Posterior vena cava (tissue), 2 donors: ENCODE measurements at regions not wholly inside any gene's neighbourhood (a gene's known extent, or its start where the extent isn't known, plus 50 kb on each side); places are given as distances from the start of the nearest gene placed in this dataset.
"Not testable (repeated sequence)": the region's sequence is repeated elsewhere in the genome, so short reads cannot be mapped to it uniquely, and the experiment has no call there.

Experiments used
- DNase-seq: peaks from one replicate; pipeline ENCODE4 v3.0.0-alpha.2; 2020; ENCODE audit warnings: low spot score
- intact Hi-C, 2 donors: fragments of 100-400 bp; cut with DNase I; formaldehyde crosslinking; loops; one replicate each; pipeline versions ENCODE4 v1.14.1 to v1.14.2; 2022 to 2023
- donor health status: DM: yes; HTN: yes; CAD: no.
- donor health status: DM: yes; HTN: yes; CAD: no.

DNA sequence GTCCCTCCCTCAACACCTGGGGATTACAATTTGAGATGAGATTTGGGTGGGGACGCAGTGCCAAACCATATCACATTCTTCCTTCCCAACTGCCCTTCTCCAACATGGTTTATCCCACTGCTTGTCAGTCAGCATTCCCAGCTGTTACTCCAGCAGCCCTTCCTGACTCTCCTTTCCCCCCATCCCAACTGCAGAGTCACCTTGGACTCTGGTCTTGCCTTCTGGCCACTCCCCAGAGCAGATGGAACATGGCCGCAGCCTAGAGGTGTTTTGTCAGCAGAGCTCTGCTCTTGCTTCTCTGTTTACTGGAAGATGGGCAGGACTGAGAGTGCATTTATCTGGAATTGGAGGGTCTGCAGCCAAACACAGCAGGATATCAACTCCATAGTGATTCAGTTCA, 51.2 kb upstream of the MEX3C start:
- intact Hi-C loops = no loop called here
- DNase-seq = no peak

DNA sequence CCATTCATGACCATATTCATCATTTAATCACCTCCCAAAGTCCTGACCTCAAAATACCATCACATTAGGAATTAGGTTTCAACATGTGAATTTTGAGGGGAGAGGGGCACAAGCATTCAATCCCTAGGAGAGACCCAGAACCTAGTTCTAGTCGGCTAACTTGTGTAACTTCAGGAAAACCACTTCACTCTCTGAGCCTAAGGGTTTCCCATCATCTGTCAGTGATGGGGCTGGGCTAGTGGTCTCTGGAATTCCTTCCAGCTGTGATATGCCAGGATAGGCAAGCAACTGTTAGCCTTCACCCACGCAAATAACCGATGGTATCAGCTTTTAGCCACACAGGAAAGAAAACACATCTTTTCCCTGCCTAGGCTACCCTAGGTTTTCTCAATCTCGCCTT, 52.5 kb upstream of the MEX3C start:
- no peak for DNase-seq
- intact Hi-C loops = no loop called here

DNA sequence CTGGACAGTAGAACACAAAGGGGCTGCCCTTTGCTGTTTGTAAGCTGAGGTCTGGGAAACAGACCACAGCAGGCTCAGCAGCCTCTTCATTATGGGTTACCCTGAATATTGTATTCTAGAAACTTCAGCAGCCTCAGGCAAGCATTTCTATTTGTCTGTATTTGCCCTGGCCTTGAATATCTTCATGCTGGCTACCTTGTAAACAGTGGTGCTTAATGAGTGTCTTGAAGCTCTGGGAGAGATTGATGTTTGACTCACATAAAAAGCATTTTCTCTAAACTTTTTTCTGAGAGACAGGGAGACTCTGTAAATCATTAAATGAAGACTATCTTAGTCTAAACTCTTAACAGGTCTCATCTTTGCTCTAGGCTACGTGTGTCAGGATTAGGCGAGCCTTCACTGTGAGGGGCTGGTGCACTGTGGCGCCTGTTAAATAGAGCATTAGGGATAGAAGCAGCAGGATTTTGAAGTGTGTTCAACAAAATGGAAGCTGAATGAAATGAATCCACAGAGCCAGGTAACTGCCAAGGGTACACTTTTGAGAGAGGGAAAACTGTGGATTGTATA, 53.1 kb upstream of the MEX3C start:
- DNase-seq = no peak
- intact Hi-C loops = no loop called here

DNA sequence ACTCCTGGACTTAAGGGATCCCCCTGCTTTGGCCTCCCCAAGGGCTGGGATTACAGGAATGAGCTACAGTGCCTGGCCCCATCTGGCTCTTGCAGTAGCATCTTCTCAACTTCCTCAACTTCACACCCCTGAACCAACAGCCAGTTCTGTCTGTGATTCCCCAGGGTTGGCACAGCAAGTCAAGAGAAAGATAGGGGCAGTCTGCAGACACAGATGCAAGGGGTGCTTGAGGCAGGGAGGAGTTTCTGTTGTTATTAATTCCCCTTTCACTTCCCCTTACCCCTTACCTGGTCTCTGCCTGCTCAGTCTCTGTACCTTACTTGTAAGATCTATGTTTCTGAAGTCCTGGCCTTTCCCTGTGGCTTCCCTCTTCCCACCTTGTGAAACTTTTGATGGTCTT, 54.1 kb upstream of the MEX3C start:
- no peak for DNase-seq
- intact Hi-C loops = no loop called here

DNA sequence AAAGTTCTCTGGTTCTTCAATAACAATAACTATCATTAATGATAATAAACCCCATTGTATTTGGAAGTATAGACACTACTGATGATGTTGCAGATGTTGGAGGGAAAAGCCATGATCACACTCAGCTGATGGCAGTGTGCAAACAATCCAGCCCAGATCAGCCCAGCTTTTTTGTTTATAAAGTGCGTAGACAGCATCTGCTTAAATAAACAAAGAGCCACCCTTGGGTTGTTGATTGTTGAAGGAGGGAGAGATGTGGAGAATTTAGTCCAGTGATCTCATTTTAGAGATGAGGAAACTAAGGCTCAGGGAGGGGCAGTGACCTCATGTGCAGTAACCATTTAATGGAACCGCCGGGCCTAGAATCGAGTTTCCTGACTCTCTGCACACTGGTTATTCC, 56.0 kb upstream of the MEX3C start:
- intact Hi-C loops = no loop called here
- no peak for DNase-seq

DNA sequence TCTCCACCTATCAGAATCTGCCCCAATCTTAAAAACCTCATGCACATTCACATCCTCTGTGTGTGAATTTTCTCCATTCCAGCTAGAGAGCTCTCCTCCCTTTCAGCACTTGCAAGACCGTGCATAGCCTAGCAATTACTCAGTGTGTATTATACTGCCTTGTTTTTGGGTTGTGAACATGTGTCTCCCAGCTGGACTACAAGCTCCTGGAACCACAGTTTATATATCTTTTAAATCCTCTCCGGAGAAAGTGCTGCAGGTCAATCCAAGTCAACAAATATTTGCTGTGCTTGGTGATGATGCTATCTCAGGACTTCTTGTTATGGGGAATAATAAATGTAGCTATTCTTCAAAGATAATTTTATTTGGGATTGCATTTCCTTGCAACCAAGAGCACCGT, 58.2 kb upstream of the MEX3C start:
- intact Hi-C loops = no loop called here
- DNase-seq = no peak

DNA sequence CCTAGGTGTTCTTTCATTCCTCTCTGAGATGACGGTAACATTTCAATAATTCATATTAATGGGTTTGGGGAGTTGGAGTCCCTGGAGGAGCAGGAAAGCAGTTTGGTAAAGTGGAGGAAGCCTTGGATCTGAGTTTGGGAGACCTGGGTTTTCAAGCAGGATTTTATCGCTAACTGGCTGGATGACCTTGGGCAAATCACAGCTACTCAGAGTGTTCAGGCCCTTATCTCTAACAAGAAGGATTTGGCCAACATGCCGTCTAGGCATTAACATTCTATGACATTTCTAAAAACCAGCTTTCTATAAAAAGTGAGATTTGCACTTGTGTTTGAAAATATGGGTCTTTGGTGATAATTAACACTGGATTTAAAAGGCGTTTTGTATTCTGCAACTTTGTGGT, 59.7 kb upstream of the MEX3C start:
- no peak for DNase-seq
- intact Hi-C loops = no loop called here

DNA sequence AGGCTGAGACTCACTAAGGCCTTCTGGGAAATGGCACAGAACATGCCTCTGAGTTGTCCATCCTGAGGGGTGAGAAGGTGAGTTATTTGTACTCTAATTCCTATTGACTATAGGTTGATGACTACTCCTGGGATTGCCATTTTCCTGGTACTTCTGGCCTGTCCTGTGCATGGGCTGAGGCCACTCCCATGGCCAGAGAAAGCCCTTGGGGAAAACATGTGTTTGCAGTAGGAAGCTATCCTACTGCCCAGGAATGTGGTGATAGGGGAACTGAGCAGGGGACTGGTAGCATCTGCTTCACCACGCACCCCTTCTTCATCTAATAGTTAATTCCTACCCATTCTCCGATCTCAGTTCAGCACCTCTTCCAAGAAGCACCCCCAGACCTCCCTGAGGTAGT, 62.6 kb upstream of the MEX3C start:
- no peak for DNase-seq
- intact Hi-C loops = no loop called here

DNA sequence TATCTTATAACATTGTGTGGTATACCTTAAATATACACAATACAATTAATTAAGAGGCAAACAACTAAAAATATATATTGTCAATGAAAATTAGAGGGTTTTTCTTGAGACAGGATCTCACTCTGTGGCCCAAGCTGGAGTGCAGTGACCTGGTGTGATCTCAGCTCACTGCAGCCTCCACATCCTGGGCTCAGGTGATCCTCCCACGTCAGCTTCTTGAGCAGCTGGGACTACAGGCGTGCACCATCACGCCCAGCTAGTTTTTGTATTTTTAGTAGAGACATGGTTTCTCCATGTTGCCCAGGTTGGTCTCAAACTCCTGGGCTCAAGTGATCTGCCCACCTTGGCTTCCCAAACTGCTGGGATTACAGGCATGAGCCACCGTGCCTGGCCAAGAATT, 68.6 kb upstream of the MEX3C start:
- DNase-seq, intact Hi-C loops: not testable (repeated sequence)

DNA sequence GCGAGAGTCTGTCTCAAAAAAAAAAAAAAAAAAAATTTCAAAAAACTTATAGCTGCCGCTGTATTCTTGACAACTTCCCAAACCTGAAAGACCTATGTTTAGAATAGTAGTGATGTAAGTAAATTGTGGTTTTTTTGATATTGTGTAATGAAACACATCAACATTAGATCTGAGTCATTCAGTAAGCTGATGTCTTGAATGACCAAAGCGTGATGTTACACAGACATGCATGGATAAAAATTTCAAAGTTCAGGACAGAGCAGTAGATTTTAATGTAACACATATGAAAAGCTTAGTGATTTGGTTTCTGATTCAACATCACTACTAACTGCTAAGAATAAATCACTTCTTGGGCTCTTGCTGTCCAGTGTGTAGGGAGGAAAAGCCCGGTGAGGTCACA, 69.3 kb upstream of the MEX3C start:
- intact Hi-C loops = no loop called here
- DNase-seq = no peak

DNA sequence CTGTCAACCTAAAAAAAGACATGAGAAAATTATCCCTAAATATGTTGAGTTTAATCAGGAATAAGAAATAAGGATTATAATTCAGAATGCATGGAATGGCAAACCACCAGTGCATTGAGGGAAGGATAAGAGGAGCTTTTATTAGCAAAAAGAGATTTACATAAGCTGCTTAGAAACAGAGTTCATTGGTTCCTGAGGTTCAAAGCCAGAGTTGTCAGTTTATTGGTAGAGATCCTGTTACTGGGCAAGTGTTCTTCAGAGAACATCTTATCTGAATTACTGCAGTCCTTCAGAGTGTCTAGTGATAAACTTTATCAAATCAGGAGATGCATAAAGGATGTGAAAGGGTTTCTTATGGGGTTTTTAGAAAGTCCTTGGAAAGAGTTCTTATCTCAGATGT, 76.0 kb upstream of the MEX3C start:
- no peak for DNase-seq
- intact Hi-C loops = no loop called here

DNA sequence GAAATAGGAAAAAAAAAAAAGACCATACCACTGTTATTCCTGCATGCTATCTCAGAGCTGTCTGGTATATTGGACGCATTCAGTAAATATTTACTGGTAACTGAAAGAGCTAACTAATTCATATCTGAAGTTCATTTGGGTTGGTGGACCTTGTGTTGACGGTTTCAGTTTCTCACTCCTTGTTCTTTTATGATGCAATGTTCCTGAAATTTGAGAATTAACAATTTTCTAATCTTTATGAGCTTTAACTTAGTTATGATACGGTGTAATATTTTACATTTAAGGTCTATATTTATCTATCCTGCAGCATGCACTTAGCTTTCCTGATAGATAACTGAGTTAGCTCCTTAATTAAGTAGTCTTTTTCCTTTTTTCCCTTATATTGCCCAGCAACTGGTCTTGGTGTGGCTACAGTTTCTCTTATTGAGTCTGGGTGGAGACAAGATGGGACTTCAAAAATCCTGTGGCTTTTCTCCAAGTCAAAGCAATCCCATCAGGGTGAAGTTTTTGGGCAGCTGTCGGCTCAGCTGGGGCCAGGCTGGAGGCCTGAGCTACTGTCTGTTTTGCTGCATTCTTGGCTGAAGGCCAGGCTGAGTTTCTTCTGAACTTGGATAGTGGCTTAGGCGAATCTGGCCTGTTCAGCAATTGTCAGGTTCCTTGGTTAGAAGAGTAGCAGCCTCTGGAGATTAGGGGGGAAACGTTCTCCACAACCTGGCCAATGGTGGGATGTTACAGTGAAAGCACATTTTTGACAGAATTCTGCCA, 78.4 kb upstream of the MEX3C start:
- DNase-seq = no peak
- intact Hi-C loops = no loop called here

DNA sequence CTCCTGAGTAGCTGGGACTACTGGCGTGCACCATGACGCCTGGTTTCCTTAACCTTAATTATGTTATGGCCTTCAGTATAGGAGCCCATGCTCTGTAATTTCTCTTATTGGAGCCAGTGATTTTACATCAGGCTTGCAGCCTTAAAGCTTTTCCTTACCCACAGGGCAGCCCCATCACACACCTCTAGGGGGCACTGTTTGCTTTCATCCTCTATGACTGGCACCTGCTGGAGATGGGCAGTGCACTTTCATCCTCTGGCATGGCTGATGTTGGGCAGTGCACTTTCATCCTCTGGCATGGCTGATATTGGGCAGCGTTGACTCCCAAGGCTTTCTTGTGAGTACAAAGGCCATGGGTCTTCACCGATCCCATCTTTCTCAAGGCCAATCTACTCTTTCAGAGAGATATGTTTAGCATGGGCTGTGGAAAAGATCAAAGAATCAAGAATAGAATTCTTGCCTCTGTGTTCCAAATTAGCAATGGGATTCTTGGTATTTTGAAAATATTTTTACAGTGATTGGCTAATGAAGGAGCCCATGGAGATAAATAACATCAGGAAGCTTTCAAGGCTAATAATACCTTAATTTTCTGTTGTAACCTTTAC, 80.7 kb upstream of the MEX3C start:
- no peak for DNase-seq
- intact Hi-C loops = no loop called here

DNA sequence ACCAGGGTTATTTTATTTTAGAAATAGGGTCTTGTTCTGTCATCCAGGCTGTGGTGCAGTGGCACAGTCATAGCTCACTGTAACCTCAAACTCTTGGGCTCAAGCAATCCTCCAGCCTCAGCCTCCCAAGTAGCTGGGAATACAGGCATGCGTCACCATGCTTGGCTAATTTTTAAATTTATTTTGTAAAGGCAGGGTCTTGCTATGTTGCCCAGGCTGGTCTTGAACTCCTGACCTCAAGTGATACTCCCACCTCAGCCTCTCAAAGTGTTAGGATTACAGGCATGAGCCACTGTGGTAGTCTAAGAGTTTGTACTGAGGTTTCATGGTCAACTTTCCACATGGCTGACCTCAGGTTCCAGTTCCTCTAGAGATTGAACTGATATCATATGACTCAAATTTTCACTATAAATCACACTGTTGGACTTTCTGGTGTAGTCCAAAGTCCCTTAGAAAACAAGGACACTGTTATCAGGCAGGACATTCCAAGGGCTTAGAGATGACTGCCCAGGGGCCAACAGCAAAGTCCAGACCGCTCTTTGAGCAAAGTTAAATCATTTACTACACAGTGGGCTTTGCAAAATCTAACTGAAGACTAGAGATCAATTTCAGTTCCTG, 82.0 kb upstream of the MEX3C start:
- no peak for DNase-seq

DNA sequence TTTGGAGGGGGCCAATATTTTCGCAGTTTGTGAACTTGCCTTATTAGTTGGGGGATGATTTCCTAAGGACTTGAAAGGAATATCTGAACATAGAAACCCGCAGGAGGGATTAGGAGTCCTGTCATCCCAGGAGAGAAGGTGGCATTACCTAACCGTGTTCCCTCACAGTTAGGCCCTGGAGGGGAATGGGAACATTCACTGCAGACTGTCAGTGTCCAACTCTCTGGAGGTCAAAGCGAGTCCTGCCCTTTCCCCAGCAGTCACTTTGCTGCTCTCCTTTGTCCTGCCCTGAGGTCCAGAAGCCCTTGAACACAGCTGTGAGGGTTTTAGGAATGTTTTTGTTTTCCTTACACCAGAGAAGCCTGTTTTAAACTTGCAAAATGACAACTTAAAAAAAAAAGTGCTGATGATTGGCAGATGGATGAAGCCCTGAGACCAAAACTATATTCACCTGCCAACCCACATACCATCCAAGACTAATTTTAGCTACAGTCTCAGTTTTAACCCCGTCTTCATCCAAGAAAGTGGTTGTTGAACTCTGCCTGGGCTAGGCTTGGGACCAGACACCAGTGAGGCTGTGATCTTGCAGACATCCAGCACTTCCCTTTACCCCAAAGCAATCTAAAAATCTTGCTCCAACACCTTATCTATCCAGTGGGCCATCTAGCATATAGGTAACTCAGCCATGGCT, 90.5 kb upstream of the MEX3C start:
- intact Hi-C loops = no loop called here
- no peak for DNase-seq

More for the DNA sequence above, 82.0 kb upstream of the MEX3C start:
- intact Hi-C loops = no loop called here

DNA sequence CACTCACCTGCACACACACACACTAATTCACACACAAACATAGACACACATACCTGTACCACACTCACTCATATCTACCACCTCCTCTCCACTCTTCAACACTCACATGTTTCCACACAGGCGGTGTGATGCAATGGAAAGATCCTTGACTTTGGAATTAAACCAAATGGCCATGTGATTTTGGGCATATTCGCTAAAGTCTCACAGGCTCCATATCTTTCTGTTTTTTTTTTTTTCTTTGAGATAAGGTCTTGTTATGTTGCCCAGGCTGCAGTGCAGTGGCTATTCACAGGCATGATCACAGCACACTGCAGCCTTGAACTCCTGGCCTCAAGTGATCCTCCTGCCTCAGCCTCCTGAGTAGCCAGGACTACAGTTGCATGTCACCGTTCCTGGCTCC, 91.1 kb upstream of the MEX3C start:
- DNase-seq = no peak
- intact Hi-C loops = no loop called here

DNA sequence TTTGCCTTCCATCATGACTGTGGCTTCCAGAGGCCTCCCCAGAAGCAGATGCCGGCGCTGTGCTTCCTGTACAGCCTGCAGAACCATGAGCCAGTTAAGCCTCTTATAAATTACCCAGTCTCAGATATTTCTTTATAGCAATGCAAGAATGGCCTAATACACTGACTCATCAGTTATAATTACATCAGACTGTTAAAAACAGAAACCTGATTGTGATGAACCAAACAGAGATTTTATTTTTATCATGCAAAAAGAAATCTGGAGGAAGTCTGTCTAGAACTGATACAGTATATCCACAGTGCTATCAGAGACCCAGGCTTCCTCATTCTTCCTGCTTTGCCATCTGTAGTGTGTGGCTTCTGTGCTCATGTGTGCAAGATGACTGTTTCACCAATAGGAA, 93.4 kb upstream of the MEX3C start:
- DNase-seq = no peak
- intact Hi-C loops = no loop called here

DNA sequence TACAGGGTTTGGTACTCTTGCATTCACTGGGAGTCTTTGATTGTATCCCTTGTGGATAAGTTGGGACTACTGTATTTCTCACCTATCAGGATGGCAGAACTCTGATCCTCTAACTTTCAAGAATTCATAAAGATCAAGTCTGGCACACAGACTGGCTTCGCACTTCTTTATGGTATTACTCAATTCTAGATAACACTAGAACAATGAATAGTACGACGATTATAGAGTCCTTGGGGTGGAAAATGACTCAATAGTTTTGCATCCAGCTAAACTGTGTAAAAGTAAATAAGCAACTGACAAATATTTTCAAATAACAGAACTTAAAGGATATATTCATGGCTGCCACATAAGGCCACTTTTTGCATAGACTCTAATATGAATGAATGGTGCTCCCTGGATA, 103.4 kb upstream of the MEX3C start:
- intact Hi-C loops = loop anchor here in 1 of 2 donors (5.0 kb wide), 1 partner anchor 1604 kb away; no protein-coding TSS in a partner anchor
- DNase-seq = no peak

DNA sequence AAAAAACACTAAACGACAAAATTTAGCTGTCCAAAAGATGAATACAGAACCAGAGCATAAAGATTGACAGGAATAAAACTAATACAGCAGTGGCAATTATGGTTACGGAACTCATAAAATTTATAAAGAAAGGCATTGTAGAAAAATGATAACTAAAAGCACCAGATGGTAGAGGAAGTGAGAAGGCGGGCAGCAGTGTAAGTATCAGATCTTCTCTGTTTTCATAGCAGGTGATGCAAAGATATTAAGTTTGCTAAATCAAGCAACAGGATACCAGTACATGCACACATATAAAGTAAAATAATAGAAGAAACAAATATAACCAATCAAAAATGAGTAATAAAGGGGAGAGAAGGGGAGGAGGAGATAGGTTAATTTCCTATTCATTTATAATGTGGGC, 103.9 kb upstream of the MEX3C start:
- intact Hi-C loops = loop anchor here in 1 of 2 donors (5.0 kb wide), 1 partner anchor 1604 kb away; no protein-coding TSS in a partner anchor
- DNase-seq = no peak

DNA sequence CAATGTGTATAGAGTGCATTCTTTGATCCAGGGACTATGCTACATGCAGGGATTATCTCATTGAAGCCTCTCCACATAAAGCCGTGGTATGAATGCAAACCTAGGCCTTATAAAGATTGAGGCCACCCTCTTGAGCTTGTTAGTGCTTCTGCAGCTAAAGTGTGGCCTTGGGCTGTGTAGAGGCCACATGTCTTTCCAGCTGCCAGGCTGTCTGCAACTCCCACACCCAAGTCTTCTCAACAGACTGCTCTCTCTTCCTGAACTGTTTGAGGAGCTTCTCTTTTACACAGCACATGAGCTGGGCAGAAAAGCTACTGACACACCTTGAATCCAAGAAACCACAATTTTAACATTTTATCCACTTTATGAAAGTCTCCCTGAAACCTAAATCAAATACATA, 119.2 kb upstream of the MEX3C start:
- intact Hi-C loops = loop anchor here in 1 of 2 donors (5.0 kb wide), 1 partner anchor 221 kb away; no protein-coding TSS in a partner anchor

More for the DNA sequence above, 119.2 kb upstream of the MEX3C start:
- DNase-seq = no peak
